ENCODE measurements at regions not wholly inside any gene's neighbourhood (a gene's known extent, or its start where the extent isn't known, plus 50 kb on each side); places are given as distances from the start of the nearest gene placed in this dataset.

DNA sequence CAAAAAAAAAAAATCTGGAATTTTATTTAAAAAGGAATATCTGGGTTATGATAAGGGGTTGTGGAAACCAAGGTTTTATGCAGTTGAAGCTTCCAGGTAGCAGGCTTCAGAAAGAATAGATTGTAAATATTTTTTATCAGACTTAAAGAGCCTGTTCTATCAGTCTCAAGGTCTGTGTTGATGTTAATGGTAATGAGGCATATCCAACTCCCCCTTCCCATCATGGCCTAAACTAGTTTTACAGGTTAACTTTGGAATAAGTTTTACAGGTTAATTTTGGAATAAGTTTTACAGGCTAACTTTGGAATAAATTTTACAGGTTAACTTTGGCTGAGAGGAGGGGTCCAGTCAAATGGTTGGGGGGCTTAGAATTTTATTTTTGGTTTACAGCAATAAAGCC lies 92.4 kb downstream of the CD24 start:
- Histone ChIP-seq H3K4me1 (ENCODE audit: insufficient read depth, low read length) (no peaks in the 10 kb centered on the region), H3K4me3 (ENCODE audit: low read length) (no peak overlapping the region), H3K27me3 (ENCODE audit: control insufficient read depth in 1 of 2, insufficient read depth in 2 of 2, low read length in 2 of 2) (no peaks in the 10 kb centered on the region), H3K27ac (ENCODE audit: low read depth in 1 of 2, low read length in 2 of 2) (no peak overlapping the region), H3K9me3 (ENCODE audit: control insufficient read depth in 1 of 2, insufficient read depth in 1 of 2, low read length in 2 of 2) (no peaks in the 10 kb centered on the region), H3K36me3 (ENCODE audit: insufficient read depth, low read length) (no peaks in the 10 kb centered on the region)
- TF ChIP-seq, protein P1, sequence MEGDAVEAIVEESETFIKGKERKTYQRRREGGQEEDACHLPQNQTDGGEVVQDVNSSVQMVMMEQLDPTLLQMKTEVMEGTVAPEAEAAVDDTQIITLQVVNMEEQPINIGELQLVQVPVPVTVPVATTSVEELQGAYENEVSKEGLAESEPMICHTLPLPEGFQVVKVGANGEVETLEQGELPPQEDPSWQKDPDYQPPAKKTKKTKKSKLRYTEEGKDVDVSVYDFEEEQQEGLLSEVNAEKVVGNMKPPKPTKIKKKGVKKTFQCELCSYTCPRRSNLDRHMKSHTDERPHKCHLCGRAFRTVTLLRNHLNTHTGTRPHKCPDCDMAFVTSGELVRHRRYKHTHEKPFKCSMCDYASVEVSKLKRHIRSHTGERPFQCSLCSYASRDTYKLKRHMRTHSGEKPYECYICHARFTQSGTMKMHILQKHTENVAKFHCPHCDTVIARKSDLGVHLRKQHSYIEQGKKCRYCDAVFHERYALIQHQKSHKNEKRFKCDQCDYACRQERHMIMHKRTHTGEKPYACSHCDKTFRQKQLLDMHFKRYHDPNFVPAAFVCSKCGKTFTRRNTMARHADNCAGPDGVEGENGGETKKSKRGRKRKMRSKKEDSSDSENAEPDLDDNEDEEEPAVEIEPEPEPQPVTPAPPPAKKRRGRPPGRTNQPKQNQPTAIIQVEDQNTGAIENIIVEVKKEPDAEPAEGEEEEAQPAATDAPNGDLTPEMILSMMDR (IDR thresholded peaks at IDR 0.05) = no peak
- Mint-ChIP-seq H3K36me3 (ENCODE audit: low read depth) (no peaks in the 10 kb centered on the region), H3K4me3 (no peak overlapping the region), H3K27me3 (peaks cover 5% of the 10 kb centered on the region), H3K27ac (no peak overlapping the region), H3K4me1 (ENCODE audit: low read depth) (no peaks in the 10 kb centered on the region), H3K9me3 (no peaks in the 10 kb centered on the region)
- ChIA-PET CTCF (no interaction called here), POLR2A (no interaction called here)
- intact Hi-C loops (cut with DNase I, micrococcal nuclease) = no loop called here
- no peak for DNase-seq
- ATAC-seq (ENCODE audit: poor library complexity) = no peak

GRCh38 chr6:106880952-106881351 lies 93.6 kb downstream of the CD24 start:
- Mint-ChIP-seq H3K27ac (no peak overlapping the region), H3K9me3 (peaks cover 2% of the 10 kb centered on the region), H3K4me3 (no peak overlapping the region), H3K27me3 (no peaks in the 10 kb centered on the region), H3K36me3 (ENCODE audit: low read depth) (no peaks in the 10 kb centered on the region), H3K4me1 (ENCODE audit: low read depth) (no peaks in the 10 kb centered on the region)
- intact Hi-C loops (cut with DNase I, micrococcal nuclease) = no loop called here
- DNase-seq (no peak), ATAC-seq (ENCODE audit: poor library complexity) (no peak)
- TF ChIP-seq, protein P1 (IDR thresholded peaks at IDR 0.05) = no peak
- H3K27ac ChIP-seq (ENCODE audit: low read depth in 1 of 2, low read length in 2 of 2) = no peak overlapping the region
- H3K36me3 ChIP-seq (ENCODE audit: insufficient read depth, low read length) = no peaks in the 10 kb centered on the region
- ChIA-PET CTCF (no interaction called here), POLR2A (no interaction called here)
- H3K4me3 ChIP-seq (ENCODE audit: low read length) = no peak overlapping the region
- H3K9me3 ChIP-seq (ENCODE audit: control insufficient read depth in 1 of 2, insufficient read depth in 1 of 2, low read length in 2 of 2) = peaks cover 0 to 1% of the 10 kb centered on the region in 2 experiments
- H3K4me1 ChIP-seq (ENCODE audit: insufficient read depth, low read length) = no peaks in the 10 kb centered on the region
- H3K27me3 ChIP-seq (ENCODE audit: control insufficient read depth in 1 of 2, insufficient read depth in 2 of 2, low read length in 2 of 2) = no peaks in the 10 kb centered on the region

DNA sequence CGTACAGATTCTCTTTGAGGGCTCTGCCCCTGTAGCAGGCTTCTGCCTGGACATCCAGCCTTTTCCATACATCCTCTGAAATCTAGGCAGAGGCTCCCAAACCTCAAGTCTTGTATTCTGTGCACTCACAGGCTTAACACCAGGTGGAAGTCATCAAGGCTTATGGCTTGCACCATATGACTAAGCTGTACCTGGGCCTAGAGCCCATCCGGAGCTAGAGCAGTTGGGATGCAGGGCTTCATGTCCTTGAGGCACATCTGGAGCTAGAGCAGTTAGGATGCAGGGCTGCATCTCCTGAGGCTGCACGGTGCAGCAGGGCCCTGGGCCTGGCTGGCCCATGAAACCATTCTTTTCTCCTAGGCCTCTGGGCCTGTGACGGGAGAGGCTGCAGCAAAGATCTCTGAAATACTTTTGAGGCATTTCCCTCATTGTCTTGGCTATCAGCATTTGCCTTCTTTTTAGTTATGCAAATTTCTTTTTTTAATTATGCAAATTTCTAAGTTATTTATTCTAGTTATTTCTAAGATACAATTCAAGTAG lies 98.7 kb downstream of the CD24 start:
- Mint-ChIP-seq H3K36me3 (ENCODE audit: low read depth) (no peaks in the 10 kb centered on the region), H3K4me1 (ENCODE audit: low read depth) (no peaks in the 10 kb centered on the region), H3K4me3 (no peak overlapping the region), H3K9me3 (peaks cover 2% of the 10 kb centered on the region), H3K27ac (no peak overlapping the region), H3K27me3 (no peaks in the 10 kb centered on the region)
- H3K4me1 ChIP-seq (ENCODE audit: insufficient read depth, low read length) = no peaks in the 10 kb centered on the region
- H3K27me3 ChIP-seq (ENCODE audit: control insufficient read depth in 1 of 2, insufficient read depth in 2 of 2, low read length in 2 of 2) = no peaks in the 10 kb centered on the region
- TF ChIP-seq, protein P1 (IDR thresholded peaks at IDR 0.05) = no peak
- DNase-seq (no peak), ATAC-seq (ENCODE audit: poor library complexity) (no peak)
- H3K9me3 ChIP-seq (ENCODE audit: control insufficient read depth in 1 of 2, insufficient read depth in 1 of 2, low read length in 2 of 2) = peaks cover 0 to 9% of the 10 kb centered on the region in 2 experiments
- no peak overlapping the region for H3K4me3 ChIP-seq (ENCODE audit: low read length)
- intact Hi-C loops (cut with DNase I, micrococcal nuclease) = no loop called here
- ChIA-PET POLR2A (no interaction called here), CTCF (no interaction called here)
- H3K36me3 ChIP-seq (ENCODE audit: insufficient read depth, low read length) = no peaks in the 10 kb centered on the region
- H3K27ac ChIP-seq (ENCODE audit: low read depth in 1 of 2, low read length in 2 of 2) = no peak overlapping the region
